Erythroblast (primary cell): ENCODE measurements at regions not wholly inside any gene's neighbourhood (a gene's known extent, or its start where the extent isn't known, plus 50 kb on each side); places are given as distances from the start of the nearest gene placed in this dataset.

Source experiments
- DNase-seq, 2 experiments: peaks; one replicate each; lab custom pipeline; 2025; lab: John Stamatoyannopoulos, UW
- GATA1 ChIP-seq: IDR thresholded peaks from 2 replicates; pipeline ENCODE4 v1.6.1; 2011; ENCODE audit warnings: low read depth, mild to moderate bottlenecking, control low read depth, low read length, moderate library complexity
- POLR2A ChIP-seq: IDR thresholded peaks from 2 replicates; pipeline ENCODE4 v1.6.1; 2011; ENCODE audit warnings: mild to moderate bottlenecking, low read length

- DNase-seq = peak; percentile 14 to 15
- TF ChIP-seq POLR2A = no peak
- no peak for TF ChIP-seq GATA1
Observed at GRCh38 chr11:44483919-44484610, 81.4 kb upstream of the CD82 start.

- no peak for DNase-seq
- TF ChIP-seq POLR2A (no peak), GATA1 (no peak)
Observed at GRCh38 chr11:44488165-44488965, 77.1 kb upstream of the CD82 start.

- DNase-seq = no peak
- TF ChIP-seq POLR2A (no peak), GATA1 (no peak)
Observed at GRCh38 chr11:44493383-44493782, 72.1 kb upstream of the CD82 start.

- TF ChIP-seq POLR2A (no peak), GATA1 (no peak)
- no peak for DNase-seq
Observed at GRCh38 chr11:44493930-44494329, 71.5 kb upstream of the CD82 start.

GRCh38 chr11:44494785-44495184 lies 70.7 kb upstream of the CD82 start:
- TF ChIP-seq GATA1 (no peak), POLR2A (no peak)
- no peak for DNase-seq

GRCh38 chr11:44496391-44496790 lies 69.1 kb upstream of the CD82 start:
- no peak for DNase-seq
- TF ChIP-seq GATA1 = no peak
- TF ChIP-seq POLR2A = no peak

- no peak for DNase-seq
- TF ChIP-seq POLR2A (no peak), GATA1 (no peak)
Observed at GRCh38 chr11:44498089-44498871, 67.2 kb upstream of the CD82 start.

- DNase-seq = no peak
- no peak for TF ChIP-seq GATA1
- no peak for TF ChIP-seq POLR2A
Observed at GRCh38 chr11:44502506-44502905, 63.0 kb upstream of the CD82 start.

GRCh38 chr11:44505581-44506054 lies 59.8 kb upstream of the CD82 start:
- no peak for TF ChIP-seq GATA1
- TF ChIP-seq POLR2A = no peak
- peak; percentile 20 to 37 for DNase-seq

GRCh38 chr11:44506375-44507016 lies 59.0 kb upstream of the CD82 start:
- no peak for DNase-seq
- TF ChIP-seq GATA1 = no peak
- no peak for TF ChIP-seq POLR2A

GRCh38 chr11:44507491-44507890 lies 58.0 kb upstream of the CD82 start:
- TF ChIP-seq POLR2A (no peak), GATA1 (no peak)
- no peak for DNase-seq

GRCh38 chr11:44507896-44508445 lies 57.5 kb upstream of the CD82 start:
- TF ChIP-seq GATA1 (no peak), POLR2A (no peak)
- no peak for DNase-seq

GRCh38 chr11:44509296-44509695 lies 56.2 kb upstream of the CD82 start:
- TF ChIP-seq GATA1 (no peak), POLR2A (no peak)
- no peak for DNase-seq

- TF ChIP-seq POLR2A (no peak), GATA1 (no peak)
- DNase-seq = no peak
Observed at GRCh38 chr11:44510372-44510771, 55.1 kb upstream of the CD82 start.
